ENCODE measurements at regions not wholly inside any gene's neighbourhood (a gene's known extent, or its start where the extent isn't known, plus 50 kb on each side); places are given as distances from the start of the nearest gene placed in this dataset.

DNA sequence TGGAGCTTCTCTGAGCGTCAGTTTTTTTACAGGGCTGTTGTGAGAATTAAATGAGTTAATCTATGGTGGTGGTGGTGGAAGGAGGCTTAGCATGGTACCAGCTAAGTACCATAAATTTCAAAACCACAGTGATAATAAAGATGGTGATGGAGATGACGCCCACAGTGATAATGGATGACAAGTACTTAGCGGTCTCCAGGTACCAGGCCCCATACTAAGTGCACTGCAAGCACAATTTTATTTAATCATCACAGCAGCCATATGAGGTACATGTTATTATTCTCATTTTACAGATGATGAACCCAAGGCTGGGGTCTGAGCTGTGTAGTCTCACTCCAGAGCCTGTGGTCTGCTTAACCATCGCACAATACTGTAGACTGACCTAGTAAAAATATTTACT, 75.1 kb downstream of the PAX1 start:
- Histone ChIP-seq H3K27me3 (peaks cover 8% of the 10 kb centered on the region), H3K36me3 (no peaks in the 10 kb centered on the region), H3K27ac (no peak overlapping the region), H3K9me3 (ENCODE audit: low read depth) (no peaks in the 10 kb centered on the region), H3K4me1 (ENCODE audit: low read depth) (no peaks in the 10 kb centered on the region), H3K4me3 (no peak overlapping the region)
- TF ChIP-seq, protein P1, sequence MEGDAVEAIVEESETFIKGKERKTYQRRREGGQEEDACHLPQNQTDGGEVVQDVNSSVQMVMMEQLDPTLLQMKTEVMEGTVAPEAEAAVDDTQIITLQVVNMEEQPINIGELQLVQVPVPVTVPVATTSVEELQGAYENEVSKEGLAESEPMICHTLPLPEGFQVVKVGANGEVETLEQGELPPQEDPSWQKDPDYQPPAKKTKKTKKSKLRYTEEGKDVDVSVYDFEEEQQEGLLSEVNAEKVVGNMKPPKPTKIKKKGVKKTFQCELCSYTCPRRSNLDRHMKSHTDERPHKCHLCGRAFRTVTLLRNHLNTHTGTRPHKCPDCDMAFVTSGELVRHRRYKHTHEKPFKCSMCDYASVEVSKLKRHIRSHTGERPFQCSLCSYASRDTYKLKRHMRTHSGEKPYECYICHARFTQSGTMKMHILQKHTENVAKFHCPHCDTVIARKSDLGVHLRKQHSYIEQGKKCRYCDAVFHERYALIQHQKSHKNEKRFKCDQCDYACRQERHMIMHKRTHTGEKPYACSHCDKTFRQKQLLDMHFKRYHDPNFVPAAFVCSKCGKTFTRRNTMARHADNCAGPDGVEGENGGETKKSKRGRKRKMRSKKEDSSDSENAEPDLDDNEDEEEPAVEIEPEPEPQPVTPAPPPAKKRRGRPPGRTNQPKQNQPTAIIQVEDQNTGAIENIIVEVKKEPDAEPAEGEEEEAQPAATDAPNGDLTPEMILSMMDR (IDR thresholded peaks at IDR 0.05; ENCODE audit: low read depth, low read length): no peak
- no peak for DNase-seq (ENCODE audit: low read depth in 1 of 2, low spot score in 1 of 2)
